ENCODE measurements at regions not wholly inside any gene's neighbourhood (a gene's known extent, or its start where the extent isn't known, plus 50 kb on each side); places are given as distances from the start of the nearest gene placed in this dataset.

- FAIRE-seq (no peak), DNase-seq (ENCODE audit: low read depth in 1 of 2, low spot score in 2 of 2) (no peak)
Observed at GRCh38 chrX:43005561-43005960, 227.6 kb upstream of the PPP1R2C start.

More at GRCh38 chrX:43005561-43005960, 227.6 kb upstream of the PPP1R2C start:
- Histone ChIP-seq H3K27me3 (replicated peaks in 1 of 4; ENCODE audit: control insufficient read depth in 3 of 4, extremely low read depth in 1 of 4, insufficient read depth in 3 of 4, low read length in 3 of 4) (no peaks in the 10 kb centered on the region), H4K91ac (replicated peaks; ENCODE audit: insufficient read length, low read length) (peak overlapping the region; percentile 99), H3K4me3 (ENCODE audit: extremely low read depth in 1 of 4, insufficient read depth in 2 of 4, low read depth in 3 of 4, low read length in 4 of 4) (no peak overlapping the region), H2AK5ac (ENCODE audit: low read depth, low read length) (no peak overlapping the region), H2BK20ac (ENCODE audit: low read length) (peak overlapping the region; percentile 97; the same call in 1 of the 2 replicates), H3K9ac (replicated peaks in 1 of 4; ENCODE audit: extremely low read depth in 1 of 4, low read depth in 3 of 4, low read length in 3 of 4) (no peak overlapping the region), H3K4me2 (ENCODE audit: insufficient read depth in 1 of 2, low read depth in 2 of 2, low read length in 2 of 2) (no peak overlapping the region), H4K5ac (ENCODE audit: insufficient read length, low read depth, low read length) (peak overlapping the region; percentile 44), H3K56ac (replicated peaks; ENCODE audit: insufficient read length, low read depth, low read length) (no peak overlapping the region), H3K23me2 (ENCODE audit: low read depth, low read length) (no peaks in the 10 kb centered on the region), H2BK5ac (ENCODE audit: low read depth, low read length) (peak overlapping the region; percentile 98; the same call in 1 of the 2 replicates), H2BK15ac (ENCODE audit: low read length) (no peak overlapping the region), H3K36me3 (ENCODE audit: control insufficient read depth in 2 of 4, insufficient read depth in 4 of 4, low read length in 3 of 4) (no peaks in the 10 kb centered on the region; a peak in 1 of 8 replicates), H3K79me1 (ENCODE audit: low read depth, low read length) (no peaks in the 10 kb centered on the region), H2AFZ (ENCODE audit: low read length) (no peak overlapping the region), H4K20me1 (replicated peaks in 1 of 2; ENCODE audit: control insufficient read depth in 1 of 2, insufficient read depth in 2 of 2, low read length in 2 of 2) (no peaks in the 10 kb centered on the region), H2BK12ac (ENCODE audit: low read depth, low read length) (peak overlapping the region; percentile 94), H3K27ac (ENCODE audit: low read depth, low read length) (peak overlapping the region; percentile 70; the same call in 1 of the 2 replicates), H4K8ac (ENCODE audit: extremely low read depth, insufficient read depth, low read length) (no peak overlapping the region), H3K4me1 (replicated peaks in 1 of 4; ENCODE audit: control insufficient read depth in 3 of 4, insufficient read depth in 4 of 4, low read length in 3 of 4) (peaks cover 0 to 7% (median 1%) of the 10 kb centered on the region in 4 experiments; a peak in 2 of 7 replicates), H3K9me3 (ENCODE audit: insufficient read depth in 2 of 2, low read depth in 1 of 2, low read length in 1 of 2) (no peaks in the 10 kb centered on the region), H3K4ac (replicated peaks; ENCODE audit: insufficient read length, low read depth, low read length) (peak overlapping the region; percentile 53), H3K79me2 (ENCODE audit: control insufficient read depth in 1 of 2, insufficient read depth in 2 of 2, low read length in 2 of 2) (no peaks in the 10 kb centered on the region), H3K18ac (ENCODE audit: extremely low read depth, low read length) (peak overlapping the region; percentile 90), H2BK120ac (replicated peaks; ENCODE audit: low read depth, low read length) (peak overlapping the region; percentile 80), H3K23ac (ENCODE audit: insufficient read length) (no peak overlapping the region), H3K14ac (ENCODE audit: insufficient read length) (no peak overlapping the region)
- CTCF ChIA-PET (ENCODE audit: partially characterized antibody): no interaction called here
- no peak for TF ChIP-seq CHD1 (IDR thresholded peaks at IDR 0.05; ENCODE audit: low read depth, low read length)
- TF ChIP-seq TEAD4 (IDR thresholded peaks at IDR 0.05; ENCODE audit: low read depth, low read length): 0 out of 2 replicates have a peak, but pooled peaks have one; percentile 15
- WGBS, 2 experiments (ENCODE audit: extremely low coverage in 1 of 2, insufficient coverage in 1 of 2, insufficient read length in 1 of 2, insufficient replicate concordance in 2 of 2, low coverage in 1 of 2, low lambda C conversion rate in 2 of 2, missing lambda C conversion rate in 1 of 2): 49% methylated on average over 3 of the region's 3 CpGs; no CpG with 5 or more reads in 1 of the 2 experiments
- POLR2A ChIA-PET (ENCODE audit: partially characterized antibody): no interaction called here
